ENCODE measurements at regions not wholly inside any gene's neighbourhood (a gene's known extent, or its start where the extent isn't known, plus 50 kb on each side); places are given as distances from the start of the nearest gene placed in this dataset.

GRCh38 chr7:50959991-50960390 lies 177.3 kb upstream of the GRB10 start:
- H4K20me1 ChIP-seq (ENCODE audit: control insufficient read depth, extremely low read depth, insufficient read depth, low read length) = no peaks in the 10 kb centered on the region
- no peak overlapping the region for H3K9ac ChIP-seq (ENCODE audit: insufficient read depth, low read length)

GRCh38 chr7:50959560-50959959 lies 176.9 kb upstream of the GRB10 start:
- H3K4me2 ChIP-seq (ENCODE audit: extremely low read depth, insufficient read depth, low read length) = no peak overlapping the region
- no peak for TF ChIP-seq EZH2 (IDR thresholded peaks at IDR 0.05; ENCODE audit: low read length, missing control alignments)
- TF ChIP-seq, protein P1, sequence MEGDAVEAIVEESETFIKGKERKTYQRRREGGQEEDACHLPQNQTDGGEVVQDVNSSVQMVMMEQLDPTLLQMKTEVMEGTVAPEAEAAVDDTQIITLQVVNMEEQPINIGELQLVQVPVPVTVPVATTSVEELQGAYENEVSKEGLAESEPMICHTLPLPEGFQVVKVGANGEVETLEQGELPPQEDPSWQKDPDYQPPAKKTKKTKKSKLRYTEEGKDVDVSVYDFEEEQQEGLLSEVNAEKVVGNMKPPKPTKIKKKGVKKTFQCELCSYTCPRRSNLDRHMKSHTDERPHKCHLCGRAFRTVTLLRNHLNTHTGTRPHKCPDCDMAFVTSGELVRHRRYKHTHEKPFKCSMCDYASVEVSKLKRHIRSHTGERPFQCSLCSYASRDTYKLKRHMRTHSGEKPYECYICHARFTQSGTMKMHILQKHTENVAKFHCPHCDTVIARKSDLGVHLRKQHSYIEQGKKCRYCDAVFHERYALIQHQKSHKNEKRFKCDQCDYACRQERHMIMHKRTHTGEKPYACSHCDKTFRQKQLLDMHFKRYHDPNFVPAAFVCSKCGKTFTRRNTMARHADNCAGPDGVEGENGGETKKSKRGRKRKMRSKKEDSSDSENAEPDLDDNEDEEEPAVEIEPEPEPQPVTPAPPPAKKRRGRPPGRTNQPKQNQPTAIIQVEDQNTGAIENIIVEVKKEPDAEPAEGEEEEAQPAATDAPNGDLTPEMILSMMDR (conservative IDR thresholded peaks at IDR 0.05 in 1 of 2, IDR thresholded peaks at IDR 0.05 in 1 of 2; ENCODE audit: low read depth in 1 of 2, low read length in 2 of 2) = no peak
- DNase-seq (ENCODE audit: low read depth in 2 of 2) = no peak
- H3K4me3 ChIP-seq (replicated peaks in 1 of 4; ENCODE audit: control extremely low read depth in 1 of 4, insufficient read depth in 1 of 4, low read depth in 3 of 4, low read length in 4 of 4) = no peak overlapping the region
- no peak overlapping the region for H3K9ac ChIP-seq (ENCODE audit: insufficient read depth, low read length)
- no peaks in the 10 kb centered on the region for H3K36me3 ChIP-seq (ENCODE audit: control insufficient read depth, insufficient read depth, low read length)
- no peaks in the 10 kb centered on the region for H4K20me1 ChIP-seq (ENCODE audit: control insufficient read depth, extremely low read depth, insufficient read depth, low read length)
- no peaks in the 10 kb centered on the region for H3K79me2 ChIP-seq (ENCODE audit: control insufficient read depth, insufficient read depth, low read length)
- H3K27me3 ChIP-seq (ENCODE audit: control insufficient read depth, insufficient read depth, low read length) = no peaks in the 10 kb centered on the region
- H2AFZ ChIP-seq (ENCODE audit: low read length) = no peak overlapping the region
- H3K27ac ChIP-seq (ENCODE audit: insufficient read depth, low read length) = no peak overlapping the region
- H3K4me1 ChIP-seq (ENCODE audit: control insufficient read depth, extremely low read depth, insufficient read depth, low read length) = no peaks in the 10 kb centered on the region
- H3K9me3 ChIP-seq (ENCODE audit: control insufficient read depth, insufficient read depth, low read depth, low read length) = no peaks in the 10 kb centered on the region

More at GRCh38 chr7:50959991-50960390, 177.3 kb upstream of the GRB10 start:
- H3K79me2 ChIP-seq (ENCODE audit: control insufficient read depth, insufficient read depth, low read length) = no peaks in the 10 kb centered on the region
- no peak overlapping the region for H2AFZ ChIP-seq (ENCODE audit: low read length)
- no peaks in the 10 kb centered on the region for H3K36me3 ChIP-seq (ENCODE audit: control insufficient read depth, insufficient read depth, low read length)
- H3K27ac ChIP-seq (ENCODE audit: insufficient read depth, low read length) = no peak overlapping the region
- H3K4me3 ChIP-seq (replicated peaks in 1 of 4; ENCODE audit: control extremely low read depth in 1 of 4, insufficient read depth in 1 of 4, low read depth in 3 of 4, low read length in 4 of 4) = no peak overlapping the region
- DNase-seq (ENCODE audit: low read depth in 2 of 2) = no peak
- no peaks in the 10 kb centered on the region for H3K4me1 ChIP-seq (ENCODE audit: control insufficient read depth, extremely low read depth, insufficient read depth, low read length)
- no peak overlapping the region for H3K4me2 ChIP-seq (ENCODE audit: extremely low read depth, insufficient read depth, low read length)
- TF ChIP-seq EZH2 (IDR thresholded peaks at IDR 0.05; ENCODE audit: low read length, missing control alignments) = no peak
- TF ChIP-seq, protein P1 (conservative IDR thresholded peaks at IDR 0.05 in 1 of 2, IDR thresholded peaks at IDR 0.05 in 1 of 2; ENCODE audit: low read depth in 1 of 2, low read length in 2 of 2) = no peak
- no peaks in the 10 kb centered on the region for H3K27me3 ChIP-seq (ENCODE audit: control insufficient read depth, insufficient read depth, low read length)
- no peaks in the 10 kb centered on the region for H3K9me3 ChIP-seq (ENCODE audit: control insufficient read depth, insufficient read depth, low read depth, low read length)

DNA sequence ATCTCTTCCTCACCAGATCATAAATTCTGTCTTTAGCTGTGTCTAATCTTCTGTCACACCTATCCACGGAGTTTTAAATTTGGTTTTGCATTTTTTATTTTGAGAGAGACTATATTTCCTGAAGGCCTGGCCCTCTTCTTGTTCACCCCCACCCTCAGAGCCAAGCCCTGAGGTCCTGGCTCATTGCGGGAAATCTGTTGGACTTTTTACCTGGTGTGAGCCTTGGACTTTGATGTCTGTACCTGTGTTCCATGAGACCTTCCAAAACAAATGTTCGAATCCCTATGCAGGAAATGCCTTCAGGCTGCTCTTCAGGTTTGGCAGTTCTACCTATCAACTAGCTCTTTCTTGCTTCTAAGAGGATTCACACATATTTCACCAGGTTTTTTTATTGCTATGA lies 175.2 kb upstream of the GRB10 start:
- DNase-seq (ENCODE audit: low read depth in 2 of 2) = no peak
- no peak overlapping the region for H3K4me3 ChIP-seq (replicated peaks in 1 of 4; ENCODE audit: control extremely low read depth in 1 of 4, insufficient read depth in 1 of 4, low read depth in 3 of 4, low read length in 4 of 4)

More for the DNA sequence above, 175.2 kb upstream of the GRB10 start:
- TF ChIP-seq, protein P1 (conservative IDR thresholded peaks at IDR 0.05 in 1 of 2, IDR thresholded peaks at IDR 0.05 in 1 of 2; ENCODE audit: low read depth in 1 of 2, low read length in 2 of 2) = no peak
- TF ChIP-seq EZH2 (IDR thresholded peaks at IDR 0.05; ENCODE audit: low read length, missing control alignments) = no peak
- Histone ChIP-seq H3K4me1 (ENCODE audit: control insufficient read depth, extremely low read depth, insufficient read depth, low read length) (no peaks in the 10 kb centered on the region), H3K27me3 (ENCODE audit: control insufficient read depth, insufficient read depth, low read length) (no peaks in the 10 kb centered on the region), H3K4me2 (ENCODE audit: extremely low read depth, insufficient read depth, low read length) (no peak overlapping the region), H3K27ac (ENCODE audit: insufficient read depth, low read length) (no peak overlapping the region), H2AFZ (ENCODE audit: low read length) (no peak overlapping the region), H3K36me3 (ENCODE audit: control insufficient read depth, insufficient read depth, low read length) (no peaks in the 10 kb centered on the region), H3K9me3 (ENCODE audit: control insufficient read depth, insufficient read depth, low read depth, low read length) (no peaks in the 10 kb centered on the region), H4K20me1 (ENCODE audit: control insufficient read depth, extremely low read depth, insufficient read depth, low read length) (no peaks in the 10 kb centered on the region), H3K9ac (ENCODE audit: insufficient read depth, low read length) (no peak overlapping the region), H3K79me2 (ENCODE audit: control insufficient read depth, insufficient read depth, low read length) (no peaks in the 10 kb centered on the region)

All from fibroblast of lung (primary cell).